ENCODE measurements at regions not wholly inside any gene's neighbourhood (a gene's known extent, or its start where the extent isn't known, plus 50 kb on each side); places are given as distances from the start of the nearest gene placed in this dataset.
"Not testable (repeated sequence)": the region's sequence is repeated elsewhere in the genome, so short reads cannot be mapped to it uniquely, and the experiment has no call there.

GRCh38 chr11:57903441-57904123 lies 120.1 kb upstream of the OR9Q1 start:
- H3K4me3 Mint-ChIP-seq (ENCODE audit: unreplicated experiment), result no peak overlapping the region
- no peak for DNase-seq
- H3K4me1 Mint-ChIP-seq (ENCODE audit: low read depth, unreplicated experiment), result no peaks in the 10 kb centered on the region
- H3K9me3 Mint-ChIP-seq (ENCODE audit: unreplicated experiment), result peaks cover 2% of the 10 kb centered on the region
- no peak for TF ChIP-seq CTCF (IDR thresholded peaks at IDR 0.05; ENCODE audit: partially characterized antibody, unreplicated experiment)
- no peaks in the 10 kb centered on the region for H3K36me3 Mint-ChIP-seq (ENCODE audit: unreplicated experiment)
- no peaks in the 10 kb centered on the region for H3K27me3 Mint-ChIP-seq (ENCODE audit: unreplicated experiment)
- no peak overlapping the region for H3K27ac Mint-ChIP-seq (ENCODE audit: unreplicated experiment)

DNA sequence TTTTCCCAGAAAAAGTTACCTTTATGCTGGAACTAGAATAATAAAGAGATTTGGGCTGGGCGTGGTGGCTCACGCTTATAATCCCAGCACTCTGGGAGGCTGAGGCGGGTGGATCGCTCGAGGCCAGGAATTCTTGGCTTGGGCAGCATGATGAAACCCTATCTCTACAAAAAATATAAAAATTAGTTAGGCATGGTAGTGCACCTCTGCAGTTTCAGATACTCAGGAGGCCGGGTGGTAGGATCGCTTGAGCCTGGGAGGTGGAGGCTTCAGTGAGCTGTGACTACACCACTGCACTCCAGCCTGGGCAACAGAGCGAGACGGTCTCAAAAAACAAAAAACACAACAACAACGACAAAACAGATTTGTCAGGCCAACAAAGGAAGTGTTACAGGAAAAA lies 119.3 kb upstream of the OR9Q1 start:
- H3K27ac Mint-ChIP-seq (ENCODE audit: unreplicated experiment), result no peak overlapping the region
- H3K36me3 Mint-ChIP-seq (ENCODE audit: unreplicated experiment), result no peaks in the 10 kb centered on the region
- no peaks in the 10 kb centered on the region for H3K4me1 Mint-ChIP-seq (ENCODE audit: low read depth, unreplicated experiment)
- peaks cover 2% of the 10 kb centered on the region for H3K9me3 Mint-ChIP-seq (ENCODE audit: unreplicated experiment)
- TF ChIP-seq CTCF (IDR thresholded peaks at IDR 0.05; ENCODE audit: partially characterized antibody, unreplicated experiment), result no peak
- no peak overlapping the region for H3K4me3 Mint-ChIP-seq (ENCODE audit: unreplicated experiment)
- DNase-seq, result no peak
- H3K27me3 Mint-ChIP-seq (ENCODE audit: unreplicated experiment), result no peaks in the 10 kb centered on the region

- H3K4me3 Mint-ChIP-seq (ENCODE audit: unreplicated experiment), result no peak overlapping the region
- no peaks in the 10 kb centered on the region for H3K27me3 Mint-ChIP-seq (ENCODE audit: unreplicated experiment)
- DNase-seq, result no peak
- H3K27ac Mint-ChIP-seq (ENCODE audit: unreplicated experiment), result no peak overlapping the region
- no peak for TF ChIP-seq CTCF (IDR thresholded peaks at IDR 0.05; ENCODE audit: partially characterized antibody, unreplicated experiment)
- H3K36me3 Mint-ChIP-seq (ENCODE audit: unreplicated experiment), result no peaks in the 10 kb centered on the region
- peaks cover 2% of the 10 kb centered on the region for H3K9me3 Mint-ChIP-seq (ENCODE audit: unreplicated experiment)
- H3K4me1 Mint-ChIP-seq (ENCODE audit: low read depth, unreplicated experiment), result no peaks in the 10 kb centered on the region
Measured at GRCh38 chr11:57905439-57905838, 118.2 kb upstream of the OR9Q1 start.

DNA sequence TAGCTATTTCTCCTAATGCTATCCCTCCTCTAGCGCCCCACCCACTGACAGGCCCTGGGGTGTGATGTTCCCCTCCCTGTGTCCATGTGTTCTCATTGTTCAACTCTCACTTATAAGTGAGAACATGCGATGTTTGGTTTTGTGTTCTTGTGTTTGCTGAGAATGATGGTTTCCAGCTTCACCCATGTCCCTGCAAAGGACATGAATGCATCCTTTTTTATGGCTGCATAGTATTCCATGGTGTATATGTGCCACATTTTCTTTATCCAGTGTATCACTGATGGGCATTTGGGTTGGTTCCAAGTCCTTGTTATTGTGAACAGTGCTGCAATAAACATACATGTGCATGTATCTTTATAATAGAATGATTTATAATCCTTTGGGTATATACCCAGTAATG lies 115.3 kb upstream of the OR9Q1 start:
- H3K9me3 Mint-ChIP-seq (ENCODE audit: unreplicated experiment); H3K27ac Mint-ChIP-seq (ENCODE audit: unreplicated experiment); H3K4me3 Mint-ChIP-seq (ENCODE audit: unreplicated experiment); H3K4me1 Mint-ChIP-seq (ENCODE audit: low read depth, unreplicated experiment); DNase-seq; H3K36me3 Mint-ChIP-seq (ENCODE audit: unreplicated experiment); H3K27me3 Mint-ChIP-seq (ENCODE audit: unreplicated experiment): not testable (repeated sequence)

- H3K27me3 Mint-ChIP-seq (ENCODE audit: unreplicated experiment); H3K27ac Mint-ChIP-seq (ENCODE audit: unreplicated experiment); H3K9me3 Mint-ChIP-seq (ENCODE audit: unreplicated experiment); H3K4me3 Mint-ChIP-seq (ENCODE audit: unreplicated experiment); DNase-seq; H3K4me1 Mint-ChIP-seq (ENCODE audit: low read depth, unreplicated experiment); H3K36me3 Mint-ChIP-seq (ENCODE audit: unreplicated experiment): not testable (repeated sequence)
Measured at GRCh38 chr11:57911522-57911921, 112.2 kb upstream of the OR9Q1 start.

DNA sequence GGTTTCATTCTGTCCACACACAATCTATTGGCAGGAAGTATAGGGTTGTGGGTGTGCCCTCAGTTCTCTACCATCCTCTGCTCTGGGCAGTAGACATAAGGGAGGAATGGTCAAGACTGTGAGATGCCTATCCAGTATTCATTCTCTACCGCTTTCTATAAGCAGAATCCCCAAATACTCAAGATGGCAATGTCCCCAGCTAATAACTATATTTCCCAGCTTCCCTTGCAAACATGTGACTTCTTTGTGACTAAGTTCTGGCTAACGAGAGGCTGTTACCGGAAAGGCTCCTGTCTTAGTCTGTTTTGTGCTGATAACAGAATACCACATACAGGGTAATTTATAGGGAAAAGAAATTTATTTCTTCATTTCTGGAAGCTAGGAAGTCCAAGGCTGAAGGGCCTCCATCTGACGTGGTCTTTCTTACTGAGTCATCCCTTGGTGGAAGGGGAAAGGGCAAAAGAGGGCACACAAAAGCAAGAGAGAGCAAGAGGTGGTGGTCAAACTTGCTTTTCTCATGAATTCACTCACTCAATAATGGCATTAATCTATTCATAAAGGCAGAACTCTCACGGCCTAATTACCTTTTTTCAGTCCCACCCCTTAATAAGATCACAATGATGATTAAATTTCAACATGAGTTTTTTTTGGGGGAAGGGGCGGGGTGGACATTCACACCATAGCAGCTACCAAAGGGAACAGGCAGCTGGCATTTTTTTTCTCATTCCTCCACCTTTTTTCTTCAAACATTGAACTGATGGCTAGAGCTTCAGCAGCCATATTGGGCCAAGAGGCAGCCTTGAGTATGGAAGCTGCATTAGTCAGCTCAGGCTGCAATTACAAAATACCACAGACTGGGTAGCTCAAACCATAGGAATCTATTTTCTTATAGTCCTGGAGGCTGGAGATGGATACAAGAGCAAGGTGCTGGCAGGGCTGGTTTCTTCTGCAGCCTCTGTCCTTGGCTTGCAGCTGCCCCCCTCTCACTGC lies 109.7 kb upstream of the OR9Q1 start:
- no peak overlapping the region for H3K4me3 Mint-ChIP-seq (ENCODE audit: unreplicated experiment)
- DNase-seq, result no peak

More for the DNA sequence above, 109.7 kb upstream of the OR9Q1 start:
- no peak for TF ChIP-seq CTCF (IDR thresholded peaks at IDR 0.05; ENCODE audit: partially characterized antibody, unreplicated experiment)
- Mint-ChIP-seq H3K4me1 (ENCODE audit: low read depth, unreplicated experiment) (no peaks in the 10 kb centered on the region), H3K36me3 (ENCODE audit: unreplicated experiment) (no peaks in the 10 kb centered on the region), H3K27ac (ENCODE audit: unreplicated experiment) (no peak overlapping the region), H3K27me3 (ENCODE audit: unreplicated experiment) (peaks cover 3% of the 10 kb centered on the region), H3K9me3 (ENCODE audit: unreplicated experiment) (no peaks in the 10 kb centered on the region)

All from glutamatergic neuron (in vitro differentiated cells).